ENCODE measurements at regions not wholly inside any gene's neighbourhood (a gene's known extent, or its start where the extent isn't known, plus 50 kb on each side); places are given as distances from the start of the nearest gene placed in this dataset.

- TF ChIP-seq CTCF (IDR thresholded peaks at IDR 0.05) (no peak), EP300 (IDR thresholded peaks at IDR 0.05) (no peak), POLR2A (IDR thresholded peaks at IDR 0.05) (no peak), POLR2AphosphoS5 (IDR thresholded peaks at IDR 0.05) (no peak)
Observed at GRCh38 chr12:88880051-88880450, 299.8 kb upstream of the KITLG start.
